Left kidney (tissue), 1 donor: ENCODE measurements at regions not wholly inside any gene's neighbourhood (a gene's known extent, or its start where the extent isn't known, plus 50 kb on each side); places are given as distances from the start of the nearest gene placed in this dataset.
"Not testable (repeated sequence)": the region's sequence is repeated elsewhere in the genome, so short reads cannot be mapped to it uniquely, and the experiment has no call there.

Experiments used
- DNase-seq: peaks from one replicate; pipeline ENCODE4 v3.0.0-alpha.2; 2013

- no peak for DNase-seq
These were observed 73.3 kb upstream of the SOX13 start for GRCh38 chr1:203999618-204000017.

DNA sequence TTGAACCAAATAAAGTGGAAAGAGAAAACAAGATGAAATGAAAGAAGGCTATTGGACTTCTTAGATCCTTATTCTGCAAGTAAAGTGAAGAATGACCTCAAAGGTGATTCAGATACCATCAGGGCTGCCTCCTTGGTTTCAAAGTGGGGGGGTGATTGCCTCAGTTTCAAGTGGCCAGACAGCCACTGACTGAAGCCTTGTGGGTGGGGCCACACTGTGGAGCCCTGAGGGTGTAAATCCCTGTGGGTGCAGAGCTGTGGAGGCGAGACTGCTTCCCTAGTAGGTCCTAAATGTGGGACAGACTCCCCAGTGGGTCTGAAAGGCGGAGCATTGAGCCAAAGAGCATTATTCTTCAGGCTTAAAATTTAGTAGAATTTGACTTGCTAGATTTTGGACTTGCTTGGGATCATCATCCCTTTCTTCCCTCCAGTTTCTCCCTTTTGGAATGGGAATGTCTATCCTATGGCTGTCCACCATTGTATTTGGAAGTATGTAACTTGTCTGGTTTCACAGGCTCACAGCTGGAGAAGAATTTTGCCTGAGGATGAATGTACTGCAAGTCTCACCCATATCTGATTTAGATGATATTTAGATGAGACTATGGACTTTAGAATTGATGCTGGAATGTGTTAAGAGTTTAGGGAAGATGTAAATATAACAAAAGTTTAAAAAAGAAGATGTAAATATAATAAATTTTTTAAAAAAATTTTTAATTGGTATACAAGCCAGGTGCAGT, 71.6 kb upstream of the SOX13 start:
- no peak for DNase-seq

- no peak for DNase-seq
These were observed 70.3 kb upstream of the SOX13 start for GRCh38 chr1:204002614-204003013.

DNA sequence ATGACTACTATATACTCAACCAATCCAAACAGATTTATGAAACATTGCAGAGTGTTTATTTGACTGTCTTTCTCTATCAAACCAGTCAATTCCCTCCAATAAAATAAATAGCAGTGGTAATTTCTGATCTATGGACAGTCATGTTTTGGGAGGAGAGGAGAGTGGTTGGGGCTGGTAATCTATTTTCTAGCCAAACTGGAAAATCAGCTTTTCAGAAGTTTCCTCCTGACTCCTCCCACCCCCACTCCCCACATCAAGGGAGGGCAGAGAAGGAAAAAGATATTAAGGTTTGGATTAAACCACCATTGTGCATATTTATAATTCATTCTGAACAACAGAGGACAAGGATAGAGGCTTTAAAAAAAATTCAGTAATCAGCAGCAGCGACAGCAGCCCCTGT, 69.4 kb upstream of the SOX13 start:
- DNase-seq: no peak

DNA sequence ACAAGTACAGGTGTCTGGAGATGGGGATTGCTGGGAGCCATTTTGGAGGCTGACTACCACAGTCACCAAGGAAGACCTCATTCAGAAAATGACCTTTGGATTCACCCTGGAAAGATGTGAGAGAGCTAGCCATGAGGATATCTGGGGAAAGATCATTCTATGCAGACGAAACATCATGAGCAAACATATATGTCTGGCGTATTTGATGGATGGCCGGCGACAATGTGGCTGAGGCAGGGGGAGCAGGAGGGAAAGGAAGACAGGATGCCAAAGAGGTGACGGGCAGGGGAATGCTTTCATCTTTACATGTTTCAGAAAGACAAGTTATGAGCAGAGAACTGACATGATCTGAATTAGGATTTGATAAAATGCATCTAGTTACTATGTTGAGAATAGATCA, 61.5 kb upstream of the SOX13 start:
- DNase-seq: no peak

GRCh38 chr1:204013052-204013451, 59.9 kb upstream of the SOX13 start:
- no peak for DNase-seq

DNA sequence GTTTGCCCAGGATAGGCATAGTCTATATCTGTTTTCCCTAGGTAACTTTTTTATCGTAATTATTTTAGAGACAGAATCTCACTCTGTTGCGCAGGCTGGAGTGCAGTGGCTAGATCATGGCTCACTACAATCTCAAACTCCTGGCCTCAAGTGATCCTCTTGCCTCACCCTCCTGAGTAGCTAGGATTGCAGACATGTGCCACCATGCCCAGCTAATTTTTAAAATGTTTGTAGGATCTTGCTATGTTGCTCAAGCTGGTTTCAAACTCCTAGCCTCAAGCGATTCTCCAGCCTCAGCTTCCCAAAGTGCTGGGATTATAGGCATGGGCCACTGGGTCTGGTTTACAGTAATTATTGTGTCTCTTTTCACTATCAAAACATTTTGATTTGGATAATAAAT, 58.6 kb upstream of the SOX13 start:
- DNase-seq: no peak

DNA sequence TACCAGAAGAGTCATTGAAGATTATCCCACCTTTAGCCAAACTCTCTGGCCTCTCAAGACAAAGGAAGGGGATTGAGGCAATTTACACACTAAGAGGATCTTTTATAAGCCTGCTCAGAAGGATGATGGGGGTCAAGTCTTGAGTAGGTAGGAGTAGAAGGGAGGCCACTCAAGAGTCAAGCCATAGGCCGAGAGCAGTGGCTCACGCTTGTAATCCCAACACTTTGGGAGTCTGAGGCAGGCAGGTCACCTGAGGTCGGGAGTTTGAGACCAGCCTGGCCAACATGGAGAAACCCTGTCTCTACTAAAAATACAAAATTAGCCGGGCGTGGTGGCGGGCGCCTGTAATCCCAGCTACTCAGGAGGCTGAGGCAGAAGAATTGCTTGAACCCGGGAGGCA, 58.0 kb upstream of the SOX13 start:
- DNase-seq: not testable (repeated sequence)

DNA sequence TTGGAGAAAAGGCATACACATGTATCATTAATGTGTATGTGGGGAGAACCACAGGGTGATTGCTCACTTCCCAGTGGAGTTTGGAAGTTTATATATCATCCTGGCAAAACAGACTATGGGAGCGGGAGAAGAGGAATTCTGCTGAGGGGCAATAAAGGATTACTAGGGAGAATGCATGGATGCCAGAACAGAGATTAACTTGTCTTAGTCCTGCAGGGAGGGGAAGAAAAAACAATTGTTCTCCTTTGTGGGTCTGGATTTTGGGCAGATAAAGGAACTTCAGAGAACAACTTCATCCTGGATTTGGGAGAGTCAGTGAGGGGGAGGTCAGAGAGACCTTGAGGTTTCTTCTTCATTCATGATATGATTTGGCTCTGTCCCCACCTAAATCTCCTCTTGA, 55.9 kb upstream of the SOX13 start:
- no peak for DNase-seq

GRCh38 chr1:204018460-204018859, 54.5 kb upstream of the SOX13 start:
- DNase-seq: no peak
